Activated CD4-positive, alpha-beta T cell treated with anti-CD3 and anti-CD28 coated beads, Interleukin-2, Interleukin-6, amounts not matched to agents 100 ng/mL and 50 ng/mL, durations not matched to agents 16 hours and 8 hours (primary cell): ENCODE measurements at regions not wholly inside any gene's neighbourhood (a gene's known extent, or its start where the extent isn't known, plus 50 kb on each side); places are given as distances from the start of the nearest gene placed in this dataset.

Experiments used
- DNase-seq: peaks from one replicate; pipeline ENCODE4 v3.0.0-alpha.2; 2020

GRCh38 chr16:72444696-72445095 is 272.7 kb upstream of the PMFBP1 start:
- DNase-seq: no peak

- DNase-seq: no peak
Measured at GRCh38 chr16:72443809-72444208, 271.9 kb upstream of the PMFBP1 start.

DNA sequence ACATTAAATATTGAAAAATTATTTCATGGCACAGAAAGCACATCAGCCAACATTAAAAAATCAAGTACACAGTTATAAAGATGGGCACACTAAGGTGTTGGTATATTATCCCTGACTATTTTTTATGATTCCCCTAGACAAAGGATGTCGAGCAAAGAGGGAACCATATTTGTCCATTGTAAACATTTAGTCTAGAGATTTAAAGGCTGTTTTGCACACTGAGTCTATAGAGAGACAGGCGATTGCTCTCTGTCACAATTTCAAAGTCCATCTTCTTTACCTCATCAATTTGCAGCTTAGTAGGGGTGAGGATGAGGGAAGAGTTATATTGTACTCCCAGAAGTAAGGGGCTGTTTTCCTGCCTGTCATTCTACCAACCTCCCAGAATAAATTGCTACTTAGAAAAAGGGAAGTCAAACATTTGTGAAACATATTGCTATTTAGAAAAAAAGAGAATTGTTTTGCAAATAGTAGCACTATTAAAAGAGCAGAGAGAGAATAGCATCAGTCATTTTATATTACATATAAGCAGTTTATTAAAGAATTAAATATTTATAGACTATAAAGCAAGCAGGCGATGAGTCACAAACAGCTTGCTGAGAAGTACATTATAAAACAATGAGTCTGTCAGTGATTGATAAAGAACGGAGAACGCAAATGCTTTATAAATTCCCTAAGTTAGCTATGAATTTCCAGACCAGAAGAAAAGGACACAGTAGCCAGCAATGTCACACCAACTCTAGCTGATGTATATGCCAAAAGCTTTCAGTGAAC is 270.6 kb upstream of the PMFBP1 start:
- no peak for DNase-seq

DNA sequence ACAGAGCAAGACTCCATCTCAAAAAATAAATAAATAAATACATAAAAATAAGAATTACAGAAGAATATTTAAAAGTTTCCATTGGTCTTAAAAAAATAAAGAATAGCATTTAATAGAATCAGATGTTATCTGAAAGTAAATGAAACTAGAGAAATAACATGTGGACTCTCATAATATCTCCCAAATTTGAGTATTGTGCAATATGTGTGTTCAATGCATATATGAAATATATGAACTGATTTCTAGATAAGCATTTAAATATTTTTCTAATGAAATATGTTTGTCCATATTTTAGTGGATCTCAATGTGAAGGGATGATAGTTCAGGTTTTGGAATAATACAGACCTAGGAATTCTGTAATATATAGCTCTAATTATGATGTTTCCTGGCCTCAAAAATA is 265.9 kb upstream of the PMFBP1 start:
- DNase-seq: no peak

DNA sequence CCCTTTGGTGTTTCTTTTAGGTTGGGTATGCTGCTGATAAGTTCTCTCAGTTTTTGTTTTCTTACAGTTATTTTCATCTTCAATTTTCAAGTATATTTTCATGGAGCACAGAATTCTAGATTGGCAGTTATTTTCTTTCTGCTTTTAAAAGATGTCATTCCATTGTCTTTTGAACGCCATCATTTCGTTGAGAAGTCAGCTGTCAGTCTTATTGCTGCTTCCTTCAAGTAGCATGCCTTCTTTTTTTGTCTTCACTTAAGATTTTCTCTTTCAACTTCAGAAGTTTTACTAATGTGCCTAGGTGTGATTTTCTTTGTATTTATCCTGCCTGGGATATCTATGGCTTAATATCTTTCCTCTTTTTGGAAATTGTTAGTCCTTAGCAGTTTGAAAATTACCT is 262.2 kb upstream of the PMFBP1 start:
- DNase-seq: no peak

- no peak for DNase-seq
Measured at GRCh38 chr16:72430121-72430520, 258.2 kb upstream of the PMFBP1 start.

- DNase-seq: no peak
Measured at GRCh38 chr16:72429671-72430081, 257.7 kb upstream of the PMFBP1 start.

GRCh38 chr16:72428681-72429376 is 256.9 kb upstream of the PMFBP1 start:
- DNase-seq: no peak

DNA sequence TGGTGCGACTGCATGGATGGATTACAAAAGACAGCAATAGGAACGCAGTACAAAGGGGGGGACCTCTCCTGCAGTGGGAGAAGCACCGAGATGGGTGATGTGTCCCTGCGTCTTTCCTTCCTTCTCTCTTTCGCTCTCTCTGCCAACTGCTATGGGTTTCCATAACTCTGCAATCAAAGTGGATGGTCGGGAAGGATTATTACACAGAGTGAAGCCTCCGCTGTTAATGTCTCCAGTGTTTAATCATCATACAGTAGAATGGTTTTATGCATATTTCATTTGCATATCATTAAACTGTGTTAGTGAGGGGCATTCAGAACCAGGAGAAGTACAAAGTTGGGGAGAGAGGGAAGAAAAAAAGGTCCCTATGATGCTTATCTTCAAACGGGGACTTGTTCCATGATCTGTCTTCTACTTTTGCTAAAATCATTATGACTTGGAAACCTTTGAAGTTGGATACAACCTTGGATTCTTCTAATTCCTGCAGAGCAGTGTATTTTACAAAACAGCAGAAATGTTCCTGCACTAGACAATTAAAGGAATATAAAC is 255.9 kb upstream of the PMFBP1 start:
- no peak for DNase-seq

DNA sequence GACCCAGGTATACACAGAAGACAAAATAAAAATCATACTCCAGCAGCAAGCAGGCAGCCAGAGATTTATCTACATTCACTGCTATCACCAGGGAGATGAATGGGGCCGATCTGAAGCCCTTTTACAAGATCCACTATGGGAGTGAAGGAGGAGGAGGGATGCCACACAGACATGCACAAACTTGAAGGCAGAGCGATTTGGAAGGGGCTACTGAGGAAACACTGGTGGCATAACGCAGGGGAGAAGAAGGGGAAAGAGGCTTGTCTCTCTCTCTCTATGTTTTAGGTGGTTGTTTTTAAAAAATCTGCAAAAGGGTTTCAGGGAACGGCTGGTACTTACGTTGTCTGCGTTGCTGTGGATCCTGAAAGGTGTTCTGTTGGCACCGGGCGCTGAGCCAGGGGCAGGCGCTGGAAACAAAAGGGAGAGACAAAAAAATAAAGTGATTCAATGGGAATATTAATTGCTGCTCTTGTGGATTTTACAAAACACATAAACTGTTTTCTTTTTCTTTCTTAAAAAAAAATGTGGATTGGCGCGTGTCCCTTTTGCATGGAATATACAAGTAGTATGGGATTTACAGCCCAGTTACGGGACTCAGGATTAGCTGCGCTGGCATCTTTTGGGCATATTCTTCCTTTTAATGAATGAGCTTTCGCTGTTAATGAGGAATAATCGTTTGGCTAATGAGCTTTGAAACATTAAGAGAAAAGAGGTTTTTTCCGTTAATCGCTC is 255.3 kb upstream of the PMFBP1 start:
- no peak for DNase-seq

DNA sequence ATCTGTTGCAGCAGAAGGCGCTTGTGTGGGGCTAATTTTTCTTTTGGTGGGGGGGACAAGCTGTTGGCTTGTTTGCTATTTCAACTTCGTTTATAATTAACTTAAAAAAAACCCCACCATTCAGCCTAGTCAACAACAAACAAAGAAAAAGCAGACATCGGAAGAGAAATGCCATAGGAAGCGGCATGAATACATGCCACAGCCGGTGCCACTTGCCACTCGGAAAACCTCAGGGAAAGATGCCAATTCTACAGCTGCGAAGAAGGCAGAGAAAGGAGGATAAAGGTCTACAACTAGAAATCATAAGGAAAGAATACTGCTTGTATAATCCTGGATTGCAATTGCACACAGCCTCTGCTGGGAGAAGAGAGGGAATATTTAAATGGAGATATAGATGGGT is 254.4 kb upstream of the PMFBP1 start:
- no peak for DNase-seq

- DNase-seq: no peak
Measured at GRCh38 chr16:72425571-72426341, 253.8 kb upstream of the PMFBP1 start.

DNA sequence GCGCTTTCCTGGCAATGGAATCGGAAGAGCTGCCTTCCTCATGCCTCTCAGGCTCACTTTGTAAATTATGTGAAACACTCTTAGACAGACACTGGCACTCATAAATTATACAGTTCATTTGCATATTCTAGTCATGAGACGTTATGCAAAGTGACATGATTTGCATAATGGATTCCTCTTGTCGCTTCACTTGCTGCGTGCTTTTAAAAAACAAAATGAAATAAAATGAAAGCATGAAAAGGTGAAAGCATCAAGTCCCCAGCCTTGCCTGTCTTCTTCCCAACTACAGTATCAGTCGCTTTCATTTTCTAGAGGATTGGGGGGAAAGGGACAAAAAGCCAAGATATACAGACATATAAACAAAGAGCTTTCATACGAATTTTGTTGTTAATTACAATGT is 252.8 kb upstream of the PMFBP1 start:
- DNase-seq: no peak

GRCh38 chr16:72422308-72422897 is 250.4 kb upstream of the PMFBP1 start:
- DNase-seq: no peak

DNA sequence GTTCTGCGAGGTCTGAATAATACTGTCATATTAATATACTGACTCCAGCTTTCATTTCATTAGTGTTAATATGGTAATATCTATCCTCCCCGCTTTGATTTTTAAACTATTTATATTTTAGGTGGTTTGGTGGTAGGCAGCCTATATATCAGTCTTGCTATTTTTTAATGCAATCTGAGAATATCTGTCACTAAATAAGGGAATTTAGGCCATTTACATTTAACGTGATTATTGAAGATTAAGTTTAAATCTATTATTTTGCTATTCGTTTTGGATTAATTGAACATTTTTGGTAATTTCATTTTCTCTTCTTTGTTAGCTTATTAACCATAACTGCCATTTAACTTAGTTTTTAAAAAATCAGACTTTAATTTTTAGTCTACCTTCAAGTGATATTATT is 247.7 kb upstream of the PMFBP1 start:
- DNase-seq: no peak

GRCh38 chr16:72415379-72415778 is 243.4 kb upstream of the PMFBP1 start:
- no peak for DNase-seq

- DNase-seq: no peak
Measured at GRCh38 chr16:72410492-72410891, 238.5 kb upstream of the PMFBP1 start.

GRCh38 chr16:72409423-72409822 is 237.5 kb upstream of the PMFBP1 start:
- DNase-seq: no peak

DNA sequence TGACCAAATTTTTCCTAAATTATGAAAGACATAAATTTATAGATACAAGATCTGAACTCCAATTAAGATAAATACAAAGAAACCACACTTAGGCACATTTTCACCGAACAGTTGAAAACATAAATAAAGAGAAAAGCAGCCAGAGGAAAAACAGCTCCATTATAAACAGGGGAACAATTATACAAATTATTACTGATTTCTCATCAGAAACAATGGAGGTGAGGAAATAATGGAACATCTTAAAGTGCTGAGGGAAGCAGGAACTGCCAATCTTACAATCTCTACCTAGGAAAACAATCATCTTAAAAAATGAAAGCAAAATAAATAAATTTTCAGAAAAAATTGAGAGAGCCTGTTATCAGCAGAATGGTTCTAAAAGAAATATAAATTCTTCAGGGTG is 234.4 kb upstream of the PMFBP1 start:
- DNase-seq: no peak

DNA sequence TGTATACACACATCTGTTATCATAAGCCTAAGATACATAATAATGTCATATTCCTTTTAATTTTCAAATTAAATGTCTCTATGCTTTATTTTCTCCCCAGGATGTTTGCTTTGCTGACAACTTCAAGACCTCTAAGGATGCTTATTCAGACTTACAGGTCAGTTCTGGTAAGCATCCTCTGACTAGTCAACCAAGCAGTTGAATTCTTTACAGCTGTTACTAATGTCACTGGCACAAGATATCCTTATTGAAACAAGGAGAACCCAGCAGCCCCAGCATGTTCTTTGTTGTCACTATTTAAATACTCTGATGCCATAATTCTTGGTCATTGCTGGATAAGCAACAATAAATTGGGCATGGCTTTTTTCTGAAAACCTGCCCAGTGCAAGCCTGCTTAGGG is 232.3 kb upstream of the PMFBP1 start:
- no peak for DNase-seq

- no peak for DNase-seq
Measured at GRCh38 chr16:72401084-72401361, 229.1 kb upstream of the PMFBP1 start.

DNA sequence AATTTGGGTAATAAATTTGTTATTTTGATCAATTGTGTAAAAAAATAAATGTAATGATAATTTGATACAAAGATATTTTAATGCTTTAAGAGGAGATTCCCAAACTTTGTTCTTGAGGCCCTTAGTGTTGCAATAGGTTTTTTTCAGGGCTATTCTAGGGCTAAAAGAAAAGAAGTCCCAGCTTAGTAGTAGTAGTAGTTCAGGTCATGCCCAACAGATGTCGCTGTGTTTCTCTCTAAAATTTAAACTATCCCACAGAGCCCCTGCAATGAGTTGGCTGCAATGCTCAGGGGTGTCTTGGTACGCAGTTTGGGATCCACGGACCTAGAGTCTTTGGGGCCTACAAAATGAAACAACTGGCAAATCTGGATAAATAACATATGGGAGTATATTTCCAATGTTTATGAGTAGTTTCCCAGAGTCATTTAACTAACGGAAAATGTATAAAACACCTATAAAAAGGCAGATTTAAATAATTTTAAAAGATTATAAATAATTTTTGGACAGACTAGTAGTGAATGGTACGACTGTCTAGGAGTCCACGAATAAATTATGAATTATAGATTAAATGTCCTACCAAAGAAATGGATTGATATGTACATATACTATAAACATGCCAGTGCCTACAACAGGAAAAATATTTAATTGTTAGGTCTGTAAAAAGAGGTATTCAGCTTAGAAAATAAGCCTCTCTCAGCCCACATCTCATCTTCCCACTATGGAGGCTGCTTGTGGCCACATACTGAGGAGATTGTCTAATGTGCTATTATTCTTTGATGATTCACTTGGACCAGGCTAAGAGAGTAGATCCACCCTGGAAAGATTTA is 228.5 kb upstream of the PMFBP1 start:
- DNase-seq: peak; percentile 44
